PC-3 (cell line): ENCODE measurements at regions not wholly inside any gene's neighbourhood (a gene's known extent, or its start where the extent isn't known, plus 50 kb on each side); places are given as distances from the start of the nearest gene placed in this dataset.

Source experiments
- CTCF ChIP-seq: fragments of 300-600 bp; sonication (generic); conservative IDR thresholded peaks from 2 replicates; pipeline ENCODE4 v1.5.1; 2017; ENCODE audit warnings: antibody characterized with exemption, low read depth, mild to moderate bottlenecking, low read length
- EZH2 ChIP-seq: fragments of 300-600 bp; sonication (generic); IDR thresholded peaks from one replicate; pipeline ENCODE4 v1.6.1; 2017; ENCODE audit warnings: antibody characterized with exemption, mild to moderate bottlenecking, low read length; ENCODE audit not compliant: unreplicated experiment
- EZH2phosphoT487 ChIP-seq: fragments of 300-600 bp; sonication (generic); IDR thresholded peaks from 2 replicates; pipeline ENCODE4 v1.6.1; 2018; ENCODE audit warnings: mild to moderate bottlenecking, antibody characterized with exemption, low read length, borderline replicate concordance

DNA sequence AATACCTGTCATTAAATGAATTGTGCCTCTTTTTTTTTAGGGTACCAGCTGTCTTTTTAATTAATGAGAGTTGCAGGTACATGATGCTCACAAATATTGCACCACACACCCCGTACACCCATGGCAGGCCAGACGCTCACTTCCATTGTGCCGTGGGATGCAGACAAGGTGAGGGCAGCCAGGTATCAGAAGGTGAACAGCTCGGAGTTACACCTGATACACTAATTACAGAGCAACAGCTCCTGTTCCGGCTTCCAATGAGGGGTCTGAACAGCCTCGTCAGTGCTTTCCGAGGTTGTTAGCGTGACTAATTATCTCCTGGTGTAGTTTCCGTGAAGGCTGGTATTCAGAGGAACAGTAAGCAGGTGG lies 442.8 kb downstream of the ZNF516 start:
- TF ChIP-seq CTCF (no peak), EZH2phosphoT487 (no peak), EZH2 (no peak)
